ENCODE measurements at regions not wholly inside any gene's neighbourhood (a gene's known extent, or its start where the extent isn't known, plus 50 kb on each side); places are given as distances from the start of the nearest gene placed in this dataset.
"Not testable (repeated sequence)": the region's sequence is repeated elsewhere in the genome, so short reads cannot be mapped to it uniquely, and the experiment has no call there.

DNA sequence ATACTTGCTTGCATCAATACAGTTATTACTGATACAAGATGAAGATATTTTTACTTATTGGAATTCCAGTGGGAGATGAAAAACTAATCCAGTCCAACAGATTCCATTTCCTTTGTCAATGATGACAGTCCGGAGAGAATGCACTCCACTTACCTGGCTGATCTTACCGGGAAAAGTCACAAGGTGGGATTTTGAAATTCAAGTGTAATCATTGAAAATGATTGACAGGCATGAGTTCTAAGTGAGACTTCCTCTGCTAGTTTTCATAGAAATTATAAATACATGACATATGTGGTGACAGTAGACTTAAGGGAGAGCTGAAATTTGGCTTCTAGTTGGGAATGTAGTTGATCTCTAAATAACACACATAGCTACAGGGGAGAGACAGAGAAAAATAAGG, 859.9 kb downstream of the FAT4 start:
- Histone ChIP-seq H3K9me3 (ENCODE audit: insufficient read depth, low read depth, low read length) (no peaks in the 10 kb centered on the region), H3K4me3 (ENCODE audit: low read length) (no peak overlapping the region), H3K9ac (ENCODE audit: low read depth, low read length) (no peak overlapping the region), H3K4me1 (ENCODE audit: insufficient read depth, low read length) (no peaks in the 10 kb centered on the region), H3K27me3 (ENCODE audit: insufficient read depth, low read length) (no peaks in the 10 kb centered on the region), H3K27ac (ENCODE audit: low read length) (no peak overlapping the region), H3K36me3 (ENCODE audit: insufficient read depth, low read depth, low read length) (no peaks in the 10 kb centered on the region)

DNA sequence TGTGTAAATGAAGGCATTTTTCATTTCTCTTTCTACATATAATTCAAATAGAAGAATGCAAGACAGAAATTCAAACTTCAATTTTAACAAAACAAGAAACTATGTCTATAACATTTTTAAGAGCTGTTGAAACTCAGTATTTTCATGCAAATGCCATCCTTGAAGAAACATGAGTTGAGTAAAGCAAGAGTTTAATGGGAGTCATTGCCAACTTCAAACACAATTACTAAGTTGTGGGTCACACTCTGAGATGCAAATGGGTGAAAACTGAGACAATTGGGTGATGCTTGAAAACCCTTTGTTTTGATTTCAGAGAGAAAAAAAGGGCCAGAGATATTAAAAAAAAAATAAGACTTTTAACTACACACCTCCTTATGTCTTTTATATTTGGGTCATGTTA, 865.9 kb downstream of the FAT4 start:
- Histone ChIP-seq H3K9ac (ENCODE audit: low read depth, low read length) (no peak overlapping the region), H3K27ac (ENCODE audit: low read length) (no peak overlapping the region), H3K27me3 (ENCODE audit: insufficient read depth, low read length) (no peaks in the 10 kb centered on the region), H3K4me1 (ENCODE audit: insufficient read depth, low read length) (peaks cover 5% of the 10 kb centered on the region; the same call in 1 of the 2 replicates), H3K9me3 (ENCODE audit: insufficient read depth, low read depth, low read length) (no peaks in the 10 kb centered on the region), H3K36me3 (ENCODE audit: insufficient read depth, low read depth, low read length) (no peaks in the 10 kb centered on the region), H3K4me3 (ENCODE audit: low read length) (no peak overlapping the region)

DNA sequence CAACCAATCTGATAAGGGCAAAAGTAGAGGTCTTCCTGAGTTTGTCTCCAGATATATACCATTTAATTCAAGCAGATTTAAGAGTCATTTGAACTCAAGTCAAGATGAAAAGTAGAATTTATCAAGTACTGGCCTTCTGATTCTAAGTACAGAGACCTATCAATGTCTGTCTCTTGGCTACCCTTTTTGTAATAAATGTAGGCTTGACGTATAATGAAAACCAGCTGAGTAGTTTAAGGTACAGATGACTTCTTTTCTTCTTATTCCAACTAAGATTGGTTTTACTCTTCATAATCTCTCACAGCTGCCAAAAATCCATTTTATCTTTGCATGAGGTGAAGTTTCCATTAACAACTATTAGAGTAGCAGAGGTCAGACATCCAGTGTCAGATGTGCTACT, 867.6 kb downstream of the FAT4 start:
- Histone ChIP-seq H3K9ac (ENCODE audit: low read depth, low read length) (no peak overlapping the region), H3K4me1 (ENCODE audit: insufficient read depth, low read length) (peaks cover 5% of the 10 kb centered on the region; the same call in 1 of the 2 replicates), H3K36me3 (ENCODE audit: insufficient read depth, low read depth, low read length) (no peaks in the 10 kb centered on the region), H3K4me3 (ENCODE audit: low read length) (no peak overlapping the region), H3K27ac (ENCODE audit: low read length) (no peak overlapping the region), H3K27me3 (ENCODE audit: insufficient read depth, low read length) (no peaks in the 10 kb centered on the region), H3K9me3 (ENCODE audit: insufficient read depth, low read depth, low read length) (no peaks in the 10 kb centered on the region)

DNA sequence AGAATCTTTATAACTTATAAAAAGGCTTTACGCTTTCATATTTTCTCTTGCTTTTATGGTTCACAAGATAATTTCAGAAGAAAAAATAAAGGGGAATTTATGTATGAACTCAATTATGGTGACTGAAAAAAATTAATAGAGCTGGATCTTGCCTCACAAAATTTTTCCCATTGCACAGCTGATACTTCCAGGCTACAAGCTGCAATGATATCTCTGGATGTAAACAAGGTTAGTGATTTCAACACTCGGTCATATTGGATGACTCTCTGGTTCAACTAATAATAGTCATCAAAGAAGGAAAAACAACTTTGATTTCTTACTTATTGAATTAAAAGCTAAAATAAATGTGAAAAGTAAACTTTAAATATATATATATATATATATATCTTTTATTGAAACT, 868.0 kb downstream of the FAT4 start:
- H3K27me3 ChIP-seq (ENCODE audit: insufficient read depth, low read length) = no peaks in the 10 kb centered on the region
- H3K9ac ChIP-seq (ENCODE audit: low read depth, low read length) = no peak overlapping the region
- no peak overlapping the region for H3K4me3 ChIP-seq (ENCODE audit: low read length)
- no peak overlapping the region for H3K27ac ChIP-seq (ENCODE audit: low read length)
- H3K36me3 ChIP-seq (ENCODE audit: insufficient read depth, low read depth, low read length) = no peaks in the 10 kb centered on the region
- no peaks in the 10 kb centered on the region for H3K9me3 ChIP-seq (ENCODE audit: insufficient read depth, low read depth, low read length)
- H3K4me1 ChIP-seq (ENCODE audit: insufficient read depth, low read length) = peaks cover 5% of the 10 kb centered on the region; the same call in 1 of the 2 replicates

DNA sequence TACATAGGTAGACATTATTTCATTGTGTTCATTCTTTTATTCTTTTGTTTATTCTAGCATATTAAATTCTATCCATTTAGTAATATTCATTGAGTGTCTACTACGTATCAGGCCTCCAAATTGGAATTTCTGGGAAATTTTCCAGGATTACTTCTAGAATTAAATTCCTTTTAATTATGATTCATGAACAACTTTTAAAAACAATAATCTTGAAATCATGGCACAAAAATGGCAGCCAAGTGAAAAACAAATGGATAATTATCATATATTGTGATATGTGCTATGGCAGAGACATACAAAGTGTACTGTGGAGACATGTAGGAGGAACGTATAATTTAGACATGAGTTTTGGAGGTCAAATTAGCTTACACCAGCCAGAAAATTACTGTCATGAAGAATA, 868.5 kb downstream of the FAT4 start:
- no peak overlapping the region for H3K4me3 ChIP-seq (ENCODE audit: low read length)
- H3K9ac ChIP-seq (ENCODE audit: low read depth, low read length) = no peak overlapping the region
- H3K4me1 ChIP-seq (ENCODE audit: insufficient read depth, low read length) = peaks cover 5% of the 10 kb centered on the region; the same call in 1 of the 2 replicates
- H3K27me3 ChIP-seq (ENCODE audit: insufficient read depth, low read length) = no peaks in the 10 kb centered on the region
- H3K36me3 ChIP-seq (ENCODE audit: insufficient read depth, low read depth, low read length) = no peaks in the 10 kb centered on the region
- H3K27ac ChIP-seq (ENCODE audit: low read length) = no peak overlapping the region
- no peaks in the 10 kb centered on the region for H3K9me3 ChIP-seq (ENCODE audit: insufficient read depth, low read depth, low read length)

DNA sequence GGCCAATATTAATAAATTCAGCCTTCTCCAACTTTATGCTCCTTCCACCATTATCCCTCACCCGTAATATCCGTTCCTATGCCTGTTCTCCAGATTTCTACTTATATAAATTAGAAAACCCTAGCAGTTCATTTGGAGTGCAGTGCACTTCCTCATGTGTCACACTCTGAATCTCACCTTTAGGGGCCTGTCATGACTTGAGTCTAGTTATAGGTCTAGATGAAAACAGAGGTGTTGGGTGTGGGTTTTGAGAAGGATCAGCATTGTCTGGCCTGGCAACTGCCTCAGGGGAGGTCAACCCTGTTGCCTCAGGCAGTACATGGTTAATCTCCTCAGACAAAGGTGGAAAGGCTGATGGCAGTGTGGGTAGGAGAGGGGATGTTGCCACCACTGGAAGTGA, 876.8 kb downstream of the FAT4 start:
- Histone ChIP-seq H3K4me3 (ENCODE audit: low read length) (no peak overlapping the region), H3K4me1 (ENCODE audit: insufficient read depth, low read length) (no peaks in the 10 kb centered on the region)

DNA sequence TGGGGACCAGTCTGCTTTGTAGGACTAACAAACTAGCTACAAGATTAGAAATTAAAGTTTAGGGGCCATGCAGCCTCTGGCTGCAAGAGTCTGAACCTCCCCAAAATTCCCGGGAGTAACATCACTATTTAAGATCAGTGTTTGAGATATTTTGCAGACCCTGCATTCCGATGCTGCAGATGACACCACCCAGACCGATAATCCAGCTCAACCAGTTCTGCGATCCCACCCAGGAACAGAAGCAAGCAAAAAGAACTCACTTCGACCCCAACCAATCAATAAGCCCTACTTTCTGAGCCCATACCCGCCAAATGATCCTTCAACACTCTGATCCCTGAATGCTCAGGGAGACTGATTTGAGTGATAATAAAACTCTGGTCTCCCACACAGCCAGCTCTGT, 877.8 kb downstream of the FAT4 start:
- Histone ChIP-seq H3K4me1 (ENCODE audit: insufficient read depth, low read length) (no peaks in the 10 kb centered on the region), H3K4me3 (ENCODE audit: low read length) (no peak overlapping the region)

More for the DNA sequence above, 876.8 kb downstream of the FAT4 start:
- no peaks in the 10 kb centered on the region for H3K36me3 ChIP-seq (ENCODE audit: insufficient read depth, low read depth, low read length)
- H3K9ac ChIP-seq (ENCODE audit: low read depth, low read length) = no peak overlapping the region
- H3K27me3 ChIP-seq (ENCODE audit: insufficient read depth, low read length) = no peaks in the 10 kb centered on the region
- no peak overlapping the region for H3K27ac ChIP-seq (ENCODE audit: low read length)
- no peaks in the 10 kb centered on the region for H3K9me3 ChIP-seq (ENCODE audit: insufficient read depth, low read depth, low read length)

DNA sequence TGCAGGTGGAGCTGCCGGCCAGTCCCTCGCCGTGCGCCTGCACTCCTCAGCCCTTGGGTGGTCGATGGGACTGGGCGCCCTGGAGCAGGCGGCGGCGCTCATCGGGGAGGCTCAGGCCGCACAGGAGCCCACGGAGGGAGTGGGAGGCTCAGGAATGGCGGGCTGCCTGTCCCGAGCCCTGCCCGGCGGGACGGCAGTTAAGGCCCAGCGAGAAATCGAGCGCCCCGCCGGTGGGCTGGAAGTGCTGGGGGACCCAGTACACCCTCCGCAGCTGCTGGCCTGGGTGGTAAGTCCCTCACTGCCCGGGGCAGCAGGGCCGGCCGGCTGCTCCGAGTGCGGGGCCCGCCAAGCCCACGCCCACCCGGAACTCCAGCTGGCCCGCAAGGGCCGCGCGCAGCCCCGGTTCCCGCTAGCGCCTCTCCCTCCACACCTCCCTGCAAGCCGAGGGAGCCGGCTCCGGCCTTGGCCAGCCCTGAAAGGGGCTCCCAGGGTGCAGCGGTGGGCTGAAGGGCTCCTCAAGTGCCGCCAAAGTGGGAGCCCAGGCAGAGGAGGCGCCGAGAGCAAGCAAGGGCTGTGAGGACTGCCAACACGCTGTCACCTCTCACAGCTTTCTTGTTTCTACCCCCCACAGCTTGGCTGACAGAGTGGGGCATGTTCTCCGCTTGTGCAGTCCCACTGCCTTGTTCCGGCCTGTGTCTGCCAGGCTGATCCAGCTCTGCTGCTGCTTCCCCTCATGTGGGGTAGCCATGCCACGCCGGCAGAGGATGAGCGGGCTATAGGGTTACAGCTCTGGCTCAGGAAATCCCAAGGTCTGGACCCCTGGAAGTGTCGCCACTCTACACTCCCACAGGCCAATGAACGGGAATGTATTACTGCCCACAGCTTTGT, 886.7 kb downstream of the FAT4 start:
- H3K36me3 ChIP-seq (ENCODE audit: insufficient read depth, low read depth, low read length); H3K9ac ChIP-seq (ENCODE audit: low read depth, low read length); H3K4me1 ChIP-seq (ENCODE audit: insufficient read depth, low read length); H3K4me3 ChIP-seq (ENCODE audit: low read length); H3K27ac ChIP-seq (ENCODE audit: low read length); H3K27me3 ChIP-seq (ENCODE audit: insufficient read depth, low read length); H3K9me3 ChIP-seq (ENCODE audit: insufficient read depth, low read depth, low read length): not testable (repeated sequence)

More for the DNA sequence above, 877.8 kb downstream of the FAT4 start:
- Histone ChIP-seq H3K9me3 (ENCODE audit: insufficient read depth, low read depth, low read length) (no peaks in the 10 kb centered on the region), H3K9ac (ENCODE audit: low read depth, low read length) (no peak overlapping the region), H3K36me3 (ENCODE audit: insufficient read depth, low read depth, low read length) (no peaks in the 10 kb centered on the region), H3K27me3 (ENCODE audit: insufficient read depth, low read length) (no peaks in the 10 kb centered on the region), H3K27ac (ENCODE audit: low read length) (no peak overlapping the region)

DNA sequence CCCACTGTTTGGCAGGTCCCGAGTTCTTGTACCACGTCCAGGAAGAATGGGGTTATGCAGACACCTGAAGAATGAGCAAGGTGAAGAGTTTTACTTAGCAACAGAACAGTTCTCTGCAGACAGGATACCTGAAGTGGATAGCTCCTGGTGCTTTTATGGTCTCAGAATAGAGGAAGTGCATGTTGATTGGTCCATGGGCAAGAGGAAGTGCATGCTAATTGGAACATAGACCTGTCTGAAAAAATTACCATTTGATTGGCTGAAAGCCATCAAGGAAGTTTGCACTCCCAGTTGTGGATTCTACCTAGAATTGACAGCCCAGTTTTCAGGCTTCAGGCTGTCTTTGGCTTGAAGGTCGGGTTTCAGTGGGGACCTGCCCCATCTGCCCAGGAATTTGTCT, 887.5 kb downstream of the FAT4 start:
- no peaks in the 10 kb centered on the region for H3K9me3 ChIP-seq (ENCODE audit: insufficient read depth, low read depth, low read length)
- no peaks in the 10 kb centered on the region for H3K4me1 ChIP-seq (ENCODE audit: insufficient read depth, low read length)
- no peaks in the 10 kb centered on the region for H3K36me3 ChIP-seq (ENCODE audit: insufficient read depth, low read depth, low read length)
- no peaks in the 10 kb centered on the region for H3K27me3 ChIP-seq (ENCODE audit: insufficient read depth, low read length)
- H3K9ac ChIP-seq (ENCODE audit: low read depth, low read length) = no peak overlapping the region
- H3K27ac ChIP-seq (ENCODE audit: low read length) = no peak overlapping the region
- H3K4me3 ChIP-seq (ENCODE audit: low read length) = no peak overlapping the region

DNA sequence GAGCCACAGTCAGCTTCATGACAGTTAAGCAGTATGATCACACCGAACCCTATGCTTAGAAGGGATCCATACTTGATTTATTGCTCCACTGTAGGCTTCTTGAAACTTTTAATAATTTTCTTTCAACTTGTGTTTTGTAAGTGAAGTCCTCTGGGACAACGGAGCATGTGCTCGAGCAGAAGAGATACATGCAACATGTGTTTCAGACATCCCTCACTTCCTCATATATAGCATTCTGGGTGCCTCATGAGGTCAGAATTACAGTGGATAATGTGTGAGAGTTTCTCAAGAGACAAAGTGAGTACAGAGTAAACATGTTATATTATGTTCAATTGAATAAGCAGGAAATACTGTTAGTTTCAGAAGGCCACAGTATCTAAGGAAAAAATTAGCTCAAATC, 893.2 kb downstream of the FAT4 start:
- Histone ChIP-seq H3K27me3 (ENCODE audit: insufficient read depth, low read length) (no peaks in the 10 kb centered on the region), H3K4me1 (ENCODE audit: insufficient read depth, low read length) (no peaks in the 10 kb centered on the region)

DNA sequence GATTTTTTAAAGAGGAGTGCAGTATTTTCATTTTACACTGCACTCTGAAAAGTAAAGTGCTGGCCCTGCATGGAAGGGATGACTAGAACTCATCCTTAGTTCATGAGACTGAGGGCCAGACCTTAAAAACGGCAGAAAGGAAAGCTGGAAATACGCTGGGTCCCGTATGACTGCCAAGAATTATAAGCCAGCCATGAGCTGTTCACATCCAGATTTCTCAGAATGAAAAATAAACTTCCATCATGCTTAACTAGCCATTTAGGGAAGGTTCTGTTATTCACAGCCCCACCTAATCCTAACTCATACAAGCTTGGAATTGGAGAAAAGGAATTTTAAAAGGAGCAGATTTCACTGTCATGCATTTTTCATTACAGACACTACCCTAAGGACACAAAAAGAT, 894.4 kb downstream of the FAT4 start:
- Histone ChIP-seq H3K27ac (ENCODE audit: low read length) (no peak overlapping the region), H3K4me3 (ENCODE audit: low read length) (no peak overlapping the region), H3K36me3 (ENCODE audit: insufficient read depth, low read depth, low read length) (no peaks in the 10 kb centered on the region), H3K27me3 (ENCODE audit: insufficient read depth, low read length) (no peaks in the 10 kb centered on the region), H3K9me3 (ENCODE audit: insufficient read depth, low read depth, low read length) (no peaks in the 10 kb centered on the region), H3K4me1 (ENCODE audit: insufficient read depth, low read length) (no peaks in the 10 kb centered on the region), H3K9ac (ENCODE audit: low read depth, low read length) (no peak overlapping the region)

More for the DNA sequence above, 893.2 kb downstream of the FAT4 start:
- H3K4me3 ChIP-seq (ENCODE audit: low read length) = no peak overlapping the region
- H3K27ac ChIP-seq (ENCODE audit: low read length) = no peak overlapping the region
- no peak overlapping the region for H3K9ac ChIP-seq (ENCODE audit: low read depth, low read length)
- no peaks in the 10 kb centered on the region for H3K36me3 ChIP-seq (ENCODE audit: insufficient read depth, low read depth, low read length)
- no peaks in the 10 kb centered on the region for H3K9me3 ChIP-seq (ENCODE audit: insufficient read depth, low read depth, low read length)

DNA sequence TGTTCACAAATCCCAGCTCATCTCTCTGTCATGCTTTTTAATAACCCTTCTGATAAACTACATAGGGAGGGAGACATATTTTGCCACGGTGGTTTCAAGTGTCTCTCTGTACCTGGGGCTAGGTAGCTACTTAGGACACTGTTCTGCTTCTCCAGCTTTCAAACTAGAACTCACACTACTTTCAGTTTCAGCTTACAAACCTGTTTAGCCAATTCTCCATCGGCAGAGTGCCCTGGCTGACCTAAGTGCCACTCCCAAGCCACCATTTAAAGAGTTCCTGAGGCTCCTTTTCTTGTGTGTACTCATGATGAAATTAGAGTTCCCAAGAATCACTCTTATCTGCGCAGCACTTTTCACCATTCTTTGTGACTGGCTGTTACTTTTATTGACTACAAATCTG, 899.2 kb downstream of the FAT4 start:
- H3K4me1 ChIP-seq (ENCODE audit: insufficient read depth, low read length) = no peaks in the 10 kb centered on the region
- H3K9me3 ChIP-seq (ENCODE audit: insufficient read depth, low read depth, low read length) = no peaks in the 10 kb centered on the region
- H3K9ac ChIP-seq (ENCODE audit: low read depth, low read length) = no peak overlapping the region
- no peaks in the 10 kb centered on the region for H3K36me3 ChIP-seq (ENCODE audit: insufficient read depth, low read depth, low read length)
- H3K4me3 ChIP-seq (ENCODE audit: low read length) = no peak overlapping the region
- H3K27ac ChIP-seq (ENCODE audit: low read length) = no peak overlapping the region
- H3K27me3 ChIP-seq (ENCODE audit: insufficient read depth, low read length) = no peaks in the 10 kb centered on the region

All from iPS-20b (cell line).